Heart left ventricle (tissue), 16 donors: ENCODE measurements at regions not wholly inside any gene's neighbourhood (a gene's known extent, or its start where the extent isn't known, plus 50 kb on each side); places are given as distances from the start of the nearest gene placed in this dataset.
"Not testable (repeated sequence)": the region's sequence is repeated elsewhere in the genome, so short reads cannot be mapped to it uniquely, and the experiment has no call there.

ENCODE experiments used
- ATAC-seq, 4 donors: fragments of 200-7000 bp; cut with Tn5 transposase; one replicate each; pipeline ENCODE4 v1.9.1; 2020 to 2022; ENCODE audit warnings: moderate library complexity in 4 of 4, mild to moderate bottlenecking in 3 of 4, moderate number of reproducible peaks in 1 of 4
- DNase-seq, 5 donors: peaks; one replicate each; pipeline ENCODE4 v3.0.0-alpha.2; 2020
- H3K27ac ChIP-seq, 12 donors: fragments of 200-600 bp; sonication (generic) in 4 of 12; one replicate each; pipeline versions ENCODE4 v1.5.0 to v1.8.0; 2016 to 2022; ENCODE audit warnings: mild to moderate bottlenecking in 2 of 12
- H3K27me3 ChIP-seq, 9 donors: fragments of 200-600 bp; sonication (generic) in 2 of 9; one replicate each; pipeline versions ENCODE4 v1.5.1 to v1.8.0; 2016 to 2022; ENCODE audit warnings: mild to moderate bottlenecking in 3 of 9
- H3K36me3 ChIP-seq, 9 donors: fragments of 200-600 bp; sonication (generic) in 2 of 9; one replicate each; pipeline versions ENCODE4 v1.5.0 to v1.8.0; 2018 to 2022; ENCODE audit warnings: mild to moderate bottlenecking in 2 of 9
- H3K4me1 ChIP-seq, 12 donors: fragments of 200-600 bp; sonication (generic) in 4 of 12; one replicate each; pipeline versions ENCODE4 v1.5.0 to v1.8.0; 2016 to 2022; ENCODE audit warnings: mild to moderate bottlenecking in 3 of 12
- H3K4me3 ChIP-seq, 12 donors: fragments of 200-600 bp; sonication (generic) in 4 of 12; one replicate each; pipeline versions ENCODE4 v1.5.0 to v1.8.0; 2017 to 2022; ENCODE audit warnings: mild to moderate bottlenecking in 9 of 12, moderate library complexity in 4 of 12
- H3K9me3 ChIP-seq, 12 donors: fragments of 200-600 bp; sonication (generic) in 4 of 12; one replicate each; pipeline versions ENCODE4 v1.5.0 to v1.8.0; 2016 to 2022; ENCODE audit warnings: mild to moderate bottlenecking in 1 of 12
- CTCF ChIP-seq, 12 donors: fragments of 200-600 bp; sonication (generic) in 4 of 12; IDR thresholded peaks; one replicate each; pipeline versions ENCODE4 v1.5.0 to v1.8.0; 2018 to 2022; ENCODE audit warnings: antibody characterized with exemption in 12 of 12, mild to moderate bottlenecking in 5 of 12
- POLR2A ChIP-seq, 2 donors: fragments of 450-650 bp; IDR thresholded peaks; one replicate each; pipeline ENCODE4 v1.6.1; 2017; ENCODE audit warnings: antibody characterized with exemption in 2 of 2, mild to moderate bottlenecking in 2 of 2, moderate library complexity in 2 of 2
- WGBS, 4 donors: extraction: QIAGEN DNeasy Blood & Tissue Kit in 2 of 4; methylation state at CpG; one replicate each; pipeline versions ENCODE4 v1.1.5 to v1.1.7; 2013 to 2018; 5-methylcytosine and 5-hydroxymethylcytosine counted together
- intact Hi-C, 10 donors: fragments of 100-400 bp; cut with DNase I; formaldehyde crosslinking; loops; one replicate each; pipeline versions ENCODE4 v1.11.1 to v1.14.2; 2022
- donor health status: ischemic (EF 13 %, LVEDD 7.1; RV severe dilation, severe dysfunction).
- donor health status: healthy with polysubstance abuse.
- donor health status: DM: no; HTN: yes; CAD: no.
- donor health status: DM: no; HTN: no; CAD: no.
- donor health status: ischemic (EF 25% LVEDD 6.9; RV normal size, moderate dysfunction).
- donor health status: ischemic (EF 25% LVEDD 5.7; RV mildly dilated, moderate dysfunction).
- donor health status: healthy.
- donor health status: DM: yes; HTN: yes; CAD: no.
- donor health status: ischemic (EF 35%, LVEDD 5.7; RV mildly dilated, moderate dysfunction).
- donor health status: nonischemic (EF 11% LVEDD 7.7; RV severe dilation, severe dysfunction).
- donor health status: DM: yes; HTN: yes; CAD: no.
- donor health status: PGD.
- donor health status: ischemic (EF 29% LVEDD 5.4; RV normal size, mild dysfunction).
- donor health status: nonischemic (EF 23%, LVEDD 6.1; RV moderate dilation, normal function).

GRCh38 chrX:56033495-56034180 is 198.5 kb upstream of the KLF8 start:
- no peak for TF ChIP-seq POLR2A (IDR thresholded peaks at IDR 0.05)
- no peak for TF ChIP-seq CTCF (IDR thresholded peaks at IDR 0.05)
- Histone ChIP-seq H3K27ac (no peak overlapping the region), H3K27me3 (no peaks in the 10 kb centered on the region), H3K4me3 (no peak overlapping the region), H3K9me3 (peaks cover 0 to 32% (median 7%) of the 10 kb centered on the region in 12 donors), H3K4me1 (no peaks in the 10 kb centered on the region), H3K36me3 (no peaks in the 10 kb centered on the region)
- intact Hi-C loops = no loop called here
- ATAC-seq = no peak
- whole genome bisulfite sequencing, 4 donors = 46 to 76% (median 65%) methylated on average over 2 of the region's 2 CpGs
- DNase-seq = no peak

- H3K4me3 ChIP-seq, H3K27ac ChIP-seq, DNase-seq, ATAC-seq, intact Hi-C loops, H3K36me3 ChIP-seq, H3K4me1 ChIP-seq, H3K27me3 ChIP-seq: not testable (repeated sequence)
- 76 to 88% (median 86%) methylated on average over 21 to 22 of the region's 22 CpGs for WGBS, 4 donors
- H3K9me3 ChIP-seq = peaks cover 0 to 26% (median 6%) of the 10 kb centered on the region in 12 donors
Measured at GRCh38 chrX:56052673-56053330, 179.4 kb upstream of the KLF8 start.

GRCh38 chrX:56057325-56057724 is 174.8 kb upstream of the KLF8 start:
- Histone ChIP-seq H3K9me3 (peaks cover 0 to 40% (median 4%) of the 10 kb centered on the region in 12 donors), H3K4me3 (no peak overlapping the region), H3K4me1 (no peaks in the 10 kb centered on the region), H3K36me3 (no peaks in the 10 kb centered on the region), H3K27ac (no peak overlapping the region), H3K27me3 (no peaks in the 10 kb centered on the region)
- WGBS, 4 donors = 74 to 90% (median 80%) methylated on average over 4 of the region's 4 CpGs
- intact Hi-C loops = no loop called here
- DNase-seq = no peak
- TF ChIP-seq POLR2A (IDR thresholded peaks at IDR 0.05) = no peak
- TF ChIP-seq CTCF (IDR thresholded peaks at IDR 0.05) = no peak
- ATAC-seq = no peak

GRCh38 chrX:56066016-56066415 is 166.1 kb upstream of the KLF8 start:
- TF ChIP-seq CTCF (IDR thresholded peaks at IDR 0.05) (no peak), POLR2A (IDR thresholded peaks at IDR 0.05) (no peak)
- 43 to 84% (median 61%) methylated on average over 2 of the region's 2 CpGs for WGBS, 4 donors

More at GRCh38 chrX:56066016-56066415, 166.1 kb upstream of the KLF8 start:
- H3K27me3 ChIP-seq = peaks cover 0 to 2% (median 0%) of the 10 kb centered on the region in 9 donors
- H3K36me3 ChIP-seq = no peaks in the 10 kb centered on the region
- no peak overlapping the region for H3K27ac ChIP-seq
- H3K4me3 ChIP-seq = no peak overlapping the region
- no peaks in the 10 kb centered on the region for H3K4me1 ChIP-seq
- H3K9me3 ChIP-seq = peaks cover 0 to 36% (median 4%) of the 10 kb centered on the region in 12 donors
- intact Hi-C loops = no loop called here
- DNase-seq (no peak), ATAC-seq (no peak)
